ENCODE measurements at regions not wholly inside any gene's neighbourhood (a gene's known extent, or its start where the extent isn't known, plus 50 kb on each side); places are given as distances from the start of the nearest gene placed in this dataset.

GRCh38 chr10:64523065-64523759 is 1002.0 kb downstream of the REEP3 start:
- TF ChIP-seq CTCF (IDR thresholded peaks at IDR 0.05) (no peak), EZH2 (IDR thresholded peaks at IDR 0.05; ENCODE audit: borderline replicate concordance, insufficient read depth, low read depth, low read length, poor library complexity, severe bottlenecking) (no peak)

All from B cell (primary cell).